GM12873 (cell line): ENCODE measurements at regions not wholly inside any gene's neighbourhood (a gene's known extent, or its start where the extent isn't known, plus 50 kb on each side); places are given as distances from the start of the nearest gene placed in this dataset.

Experiments used
- TF ChIP-seq, protein P1 (sequence below): IDR thresholded peaks from 2 replicates; pipeline ENCODE4 v1.5.1; 2012; ENCODE audit warnings: low read depth, mild to moderate bottlenecking, moderate library complexity, low read length, control low read depth; ENCODE audit not compliant: insufficient read depth; ENCODE audit errors: missing control alignments

DNA sequence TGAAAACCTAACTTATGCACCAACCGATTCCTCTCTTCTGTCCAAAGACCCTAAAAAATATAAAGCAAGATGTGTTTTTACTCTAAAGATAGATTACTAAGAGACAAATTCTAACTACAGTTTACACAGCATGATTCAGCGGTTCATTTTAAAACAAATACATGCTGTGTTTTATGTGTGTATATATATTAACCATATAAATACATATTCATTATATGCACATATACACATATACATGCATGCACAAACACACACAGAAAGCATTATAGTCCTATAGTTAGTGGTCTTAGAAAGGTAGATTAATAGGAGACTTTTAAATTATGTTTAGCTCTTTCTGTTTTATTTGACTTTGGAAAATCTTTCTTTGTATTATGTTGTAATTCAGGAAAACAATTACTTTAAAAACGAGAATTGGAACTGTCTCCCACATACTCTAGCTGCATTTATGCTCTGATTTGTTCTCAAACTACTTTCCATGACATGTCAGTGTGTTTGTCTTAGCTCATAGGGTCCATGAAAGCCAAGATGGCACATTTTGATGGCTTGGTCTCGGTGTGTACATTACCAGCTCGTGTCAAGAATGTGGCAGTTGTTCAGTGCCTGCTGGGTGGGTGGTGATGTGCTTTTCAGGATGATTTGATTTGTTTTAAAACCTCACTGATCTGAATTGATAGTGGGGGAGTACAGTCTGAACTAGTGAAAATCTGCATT is 548.8 kb upstream of the SALL1 start:
- TF ChIP-seq, protein P1, sequence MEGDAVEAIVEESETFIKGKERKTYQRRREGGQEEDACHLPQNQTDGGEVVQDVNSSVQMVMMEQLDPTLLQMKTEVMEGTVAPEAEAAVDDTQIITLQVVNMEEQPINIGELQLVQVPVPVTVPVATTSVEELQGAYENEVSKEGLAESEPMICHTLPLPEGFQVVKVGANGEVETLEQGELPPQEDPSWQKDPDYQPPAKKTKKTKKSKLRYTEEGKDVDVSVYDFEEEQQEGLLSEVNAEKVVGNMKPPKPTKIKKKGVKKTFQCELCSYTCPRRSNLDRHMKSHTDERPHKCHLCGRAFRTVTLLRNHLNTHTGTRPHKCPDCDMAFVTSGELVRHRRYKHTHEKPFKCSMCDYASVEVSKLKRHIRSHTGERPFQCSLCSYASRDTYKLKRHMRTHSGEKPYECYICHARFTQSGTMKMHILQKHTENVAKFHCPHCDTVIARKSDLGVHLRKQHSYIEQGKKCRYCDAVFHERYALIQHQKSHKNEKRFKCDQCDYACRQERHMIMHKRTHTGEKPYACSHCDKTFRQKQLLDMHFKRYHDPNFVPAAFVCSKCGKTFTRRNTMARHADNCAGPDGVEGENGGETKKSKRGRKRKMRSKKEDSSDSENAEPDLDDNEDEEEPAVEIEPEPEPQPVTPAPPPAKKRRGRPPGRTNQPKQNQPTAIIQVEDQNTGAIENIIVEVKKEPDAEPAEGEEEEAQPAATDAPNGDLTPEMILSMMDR, result no peak

DNA sequence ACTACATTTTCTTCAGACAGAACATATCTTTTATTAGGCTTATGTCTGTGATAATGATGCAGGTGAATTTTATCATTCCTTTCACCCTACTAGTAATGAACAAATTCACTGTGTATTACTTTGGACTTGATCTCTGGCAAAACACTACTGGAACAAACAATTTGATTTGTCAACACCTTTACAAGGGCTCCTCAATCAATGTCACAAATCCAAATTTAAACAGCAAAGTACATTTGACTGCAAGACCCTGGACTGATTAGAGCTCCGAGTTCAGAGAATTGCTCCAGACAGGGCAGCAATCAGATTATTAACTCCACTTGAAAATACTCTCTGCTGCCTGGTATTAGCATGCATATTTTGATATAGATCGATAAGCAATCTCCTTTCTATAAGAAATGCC is 547.6 kb upstream of the SALL1 start:
- TF ChIP-seq, protein P1, result no peak

DNA sequence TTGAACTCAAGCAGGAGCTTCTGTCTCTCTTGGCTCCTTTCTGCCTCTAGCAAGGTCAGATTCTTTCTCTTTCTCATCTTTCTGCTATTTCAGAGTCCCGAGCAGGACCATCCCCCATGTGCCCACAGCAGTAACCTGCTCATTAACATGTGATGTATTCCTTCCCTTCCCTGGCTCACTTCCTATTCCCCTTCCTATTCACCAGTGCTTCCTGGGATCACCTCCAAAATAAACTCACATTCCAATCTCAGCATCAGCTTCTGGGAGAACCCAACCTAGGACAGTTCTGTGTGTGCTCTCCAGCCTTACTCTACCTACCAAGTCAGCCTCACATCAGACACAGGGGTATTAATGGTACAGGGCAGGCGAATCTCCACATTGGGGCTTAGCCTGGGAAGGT is 546.4 kb upstream of the SALL1 start:
- TF ChIP-seq, protein P1, result no peak

DNA sequence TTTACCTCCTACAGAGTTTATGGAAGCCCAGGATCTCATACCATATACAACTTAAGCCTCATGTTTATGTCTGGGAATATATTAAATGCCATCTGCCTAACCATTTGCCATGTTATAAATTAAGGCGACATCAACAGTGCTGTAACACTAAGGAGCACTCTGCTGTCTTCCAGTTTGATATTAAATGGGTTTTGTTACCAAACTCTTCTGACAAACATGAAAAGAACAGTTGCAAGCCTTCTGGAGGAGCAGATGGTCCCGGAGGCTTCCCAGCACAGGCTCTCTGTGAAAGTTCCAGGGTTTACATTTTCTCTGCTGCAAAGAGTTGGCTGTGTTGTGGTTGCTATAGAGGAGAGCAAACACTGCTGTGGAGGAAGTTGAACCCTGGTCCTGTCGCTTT is 545.3 kb upstream of the SALL1 start:
- TF ChIP-seq, protein P1, result no peak

DNA sequence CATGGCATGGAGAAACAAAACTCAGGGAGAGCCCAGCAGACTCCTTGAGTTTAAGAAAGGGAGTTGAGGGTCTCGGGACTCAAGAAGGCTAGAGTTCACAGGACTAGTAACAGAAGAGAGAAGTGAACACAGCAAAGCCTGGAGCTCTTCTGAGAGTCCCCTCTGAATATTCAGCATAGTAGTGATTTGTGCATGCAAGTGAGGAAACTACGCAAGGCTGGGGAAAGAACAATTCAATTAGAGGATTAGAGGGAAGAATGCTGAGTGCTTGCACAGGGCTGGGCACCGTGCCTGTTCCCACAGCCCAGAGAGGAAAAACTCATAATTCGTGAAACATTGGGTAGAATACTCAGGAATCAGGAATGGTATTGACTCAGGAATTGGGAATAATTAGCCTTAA is 540.0 kb upstream of the SALL1 start:
- TF ChIP-seq, protein P1, result no peak

DNA sequence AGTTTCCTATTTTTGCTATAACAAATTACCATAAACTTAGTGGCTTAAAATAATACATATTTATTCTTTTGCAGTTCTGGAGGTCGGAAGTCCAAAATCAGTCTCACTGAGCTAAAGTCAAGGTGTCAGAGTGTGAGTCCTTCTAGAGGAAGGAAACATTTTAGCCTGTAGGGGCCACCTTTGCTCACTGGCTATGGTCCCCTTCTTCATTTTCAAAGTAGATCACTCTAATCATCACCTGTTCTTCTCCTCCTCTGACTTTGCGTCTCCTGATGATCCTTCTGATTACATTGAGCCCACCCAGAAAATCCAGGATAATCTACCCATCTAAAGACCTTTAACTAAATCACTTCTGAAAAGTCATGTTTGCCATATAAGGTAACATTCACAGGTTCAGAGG is 534.4 kb upstream of the SALL1 start:
- TF ChIP-seq, protein P1, result no peak

DNA sequence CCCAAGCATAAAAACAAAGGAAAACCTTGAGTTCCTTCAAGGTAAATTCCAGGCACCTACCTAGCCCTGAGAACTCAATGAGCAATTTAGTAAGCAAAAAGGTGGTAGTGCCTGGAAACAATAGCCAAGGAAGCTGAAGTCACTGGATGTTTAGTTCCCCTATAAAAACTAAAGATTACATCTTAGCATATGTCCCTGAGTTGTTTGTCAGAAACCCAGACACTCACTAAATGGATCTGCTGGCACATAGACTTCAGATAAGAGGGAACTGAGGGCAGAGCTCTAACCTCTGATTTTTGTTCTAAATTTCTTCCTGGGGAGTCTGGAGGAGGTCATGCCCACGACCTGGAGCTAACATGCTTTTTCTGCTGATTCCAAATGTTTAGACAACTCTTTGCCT is 532.8 kb upstream of the SALL1 start:
- TF ChIP-seq, protein P1, result no peak
